Stomach (tissue), 8 donors: ENCODE measurements at regions not wholly inside any gene's neighbourhood (a gene's known extent, or its start where the extent isn't known, plus 50 kb on each side); places are given as distances from the start of the nearest gene placed in this dataset.

Experiments
- DNase-seq, 2 donors: peaks; one replicate each; pipeline versions ENCODE4 v3.0.0 to v3.0.0-alpha.2; 2013 to 2019
- H3K27ac ChIP-seq, 5 donors: fragments of 200-600 bp in 4 of 5; sonication (generic) in 4 of 5; one replicate each; pipeline ENCODE4 v1.5.1; 2013 to 2019; ENCODE audit warnings: mild to moderate bottlenecking in 1 of 5, moderate library complexity in 1 of 5
- H3K27me3 ChIP-seq, 3 donors: fragments of 200-600 bp; sonication (generic); one replicate each; pipeline ENCODE4 v1.5.1; 2017 to 2019; ENCODE audit warnings: mixed run types in 1 of 3
- H3K36me3 ChIP-seq, 4 donors: fragments of 200-600 bp; sonication (generic); 1 replicate in 3 of 4; 2 replicates in 1 of 4; pipeline ENCODE4 v1.5.1; 2016 to 2019
- H3K4me1 ChIP-seq, 4 donors: fragments of 200-600 bp; sonication (generic); one replicate each; pipeline ENCODE4 v1.5.1; 2016 to 2019
- H3K4me3 ChIP-seq, 4 donors: fragments of 200-600 bp; sonication (generic) in 3 of 4; one replicate each; pipeline ENCODE4 v1.5.1; 2016 to 2019; ENCODE audit warnings: mild to moderate bottlenecking in 1 of 4
- H3K9me3 ChIP-seq, 4 donors: fragments of 200-600 bp; sonication (generic); one replicate each; pipeline ENCODE4 v1.5.1; 2016 to 2019
- CTCF ChIP-seq, 7 experiments: fragments of 450-650 bp in 4 of 7; fragments of 200-600 bp in 3 of 7; sonication (generic) in 3 of 7; IDR thresholded peaks; one replicate each; pipeline ENCODE4 v1.5.1; 2016 to 2019; ENCODE audit warnings: antibody characterized with exemption in 7 of 7, control low read depth in 2 of 7, mild to moderate bottlenecking in 1 of 7
- EP300 ChIP-seq: sonication (generic); formaldehyde crosslinking; IDR thresholded peaks from one replicate; pipeline ENCODE4 v1.6.1; 2017; ENCODE audit warnings: antibody characterized with exemption
- POLR2A ChIP-seq, 4 donors: fragments of 450-650 bp; IDR thresholded peaks; one replicate each; pipeline ENCODE4 v1.6.1; 2016; ENCODE audit warnings: antibody characterized with exemption in 4 of 4, control low read depth in 2 of 4, mild to moderate bottlenecking in 1 of 4, moderate library complexity in 1 of 4
- POLR2AphosphoS5 ChIP-seq, 3 donors: sonication (generic); formaldehyde crosslinking; IDR thresholded peaks; one replicate each; pipeline ENCODE4 v1.6.1; 2016; ENCODE audit warnings: antibody characterized with exemption in 3 of 3
- WGBS, 5 donors: extraction: QIAGEN DNeasy Blood & Tissue Kit in 3 of 5; methylation state at CpG; one replicate each; pipeline versions ENCODE4 v1.1.5 to v1.1.7; 2013 to 2018; 5-methylcytosine and 5-hydroxymethylcytosine counted together
- intact Hi-C: fragments of 100-400 bp; cut with DNase I; formaldehyde crosslinking; loops from one replicate; pipeline ENCODE4 v1.15.1; 2023; ENCODE audit warnings: low total_unique reads
- donor health status: healthy with polysubstance abuse.
- donor health status: Bipolar disorder and iron deficiency.
- donor health status: healthy.

- H3K36me3 ChIP-seq: no peaks in the 10 kb centered on the region
- WGBS, 5 donors: 28 to 43% (median 31%) methylated on average over 2 of the region's 2 CpGs
- intact Hi-C loops: no loop called here
- H3K9me3 ChIP-seq: no peaks in the 10 kb centered on the region
- H3K27me3 ChIP-seq: no peaks in the 10 kb centered on the region
- no peak overlapping the region for H3K27ac ChIP-seq
- no peak overlapping the region for H3K4me3 ChIP-seq
- TF ChIP-seq EP300 (no peak), POLR2AphosphoS5 (IDR thresholded peaks at IDR 0.05) (no peak), POLR2A (IDR thresholded peaks at IDR 0.05) (no peak), CTCF (IDR thresholded peaks at IDR 0.05) (no peak)
- H3K4me1 ChIP-seq: peaks cover 0 to 15% (median 10%) of the 10 kb centered on the region in 4 donors
- DNase-seq: peak in 1 of 2 donors; percentile 24
These were observed 502.0 kb downstream of the NR2F1-AS1 start for GRCh38 chr5:93079046-93079445.

GRCh38 chr5:93078082-93079038 is 502.7 kb downstream of the NR2F1-AS1 start:
- Histone ChIP-seq H3K27ac (no peak overlapping the region), H3K36me3 (no peaks in the 10 kb centered on the region), H3K4me3 (no peak overlapping the region), H3K9me3 (no peaks in the 10 kb centered on the region), H3K4me1 (peaks cover 0 to 15% (median 10%) of the 10 kb centered on the region in 4 donors), H3K27me3 (no peaks in the 10 kb centered on the region)
- intact Hi-C loops: no loop called here
- 18 to 28% (median 25%) methylated on average over 11 of the region's 11 CpGs for WGBS, 5 donors
- peak; percentile 25 to 86 for DNase-seq
- TF ChIP-seq POLR2A (IDR thresholded peaks at IDR 0.05) (no peak), POLR2AphosphoS5 (IDR thresholded peaks at IDR 0.05) (peak in 1 of 3 donors; percentile 76), CTCF (IDR thresholded peaks at IDR 0.05) (no peak)

GRCh38 chr5:93076566-93076965 is 504.5 kb downstream of the NR2F1-AS1 start:
- H3K9me3 ChIP-seq: no peaks in the 10 kb centered on the region
- no peak for DNase-seq
- 93 to 98% (median 94%) methylated on average over 4 of the region's 4 CpGs for WGBS, 5 donors
- peaks cover 0 to 15% (median 10%) of the 10 kb centered on the region in 4 donors for H3K4me1 ChIP-seq
- H3K27me3 ChIP-seq: no peaks in the 10 kb centered on the region
- intact Hi-C loops: no loop called here
- H3K27ac ChIP-seq: no peak overlapping the region
- no peaks in the 10 kb centered on the region for H3K36me3 ChIP-seq
- TF ChIP-seq EP300 (no peak), CTCF (IDR thresholded peaks at IDR 0.05) (no peak), POLR2AphosphoS5 (IDR thresholded peaks at IDR 0.05) (no peak), POLR2A (IDR thresholded peaks at IDR 0.05) (no peak)
- no peak overlapping the region for H3K4me3 ChIP-seq

- TF ChIP-seq CTCF (IDR thresholded peaks at IDR 0.05) (no peak), EP300 (no peak), POLR2A (IDR thresholded peaks at IDR 0.05) (no peak), POLR2AphosphoS5 (IDR thresholded peaks at IDR 0.05) (no peak)
- H3K36me3 ChIP-seq: no peaks in the 10 kb centered on the region
- no peak overlapping the region for H3K27ac ChIP-seq
- intact Hi-C loops: no loop called here
- peaks cover 0 to 15% (median 10%) of the 10 kb centered on the region in 4 donors for H3K4me1 ChIP-seq
- no peak for DNase-seq
- H3K4me3 ChIP-seq: no peak overlapping the region
- 87 to 93% (median 90%) methylated on average over 2 of the region's 2 CpGs for WGBS, 5 donors
- H3K27me3 ChIP-seq: no peaks in the 10 kb centered on the region
- H3K9me3 ChIP-seq: no peaks in the 10 kb centered on the region
These were observed 504.9 kb downstream of the NR2F1-AS1 start for GRCh38 chr5:93076096-93076495.
